D721Med (cell line): ENCODE measurements at regions not wholly inside any gene's neighbourhood (a gene's known extent, or its start where the extent isn't known, plus 50 kb on each side); places are given as distances from the start of the nearest gene placed in this dataset.

Experiments
- DNase-seq: peaks from one replicate; pipeline ENCODE4 v3.0.0; 2011; ENCODE audit warnings: low spot score; ENCODE audit not compliant: insufficient read length
- FAIRE-seq: peaks from 2 replicates; lab custom pipeline; 2011; peaks lifted over from hg19 to GRCh38; lab: Jason Lieb, UNC
- CTCF ChIP-seq: IDR thresholded peaks from 2 replicates; pipeline ENCODE4 v1.5.1; 2012; ENCODE audit warnings: mild to moderate bottlenecking, control low read depth; ENCODE audit not compliant: insufficient read depth; ENCODE audit errors: missing control alignments

GRCh38 chr2:134098321-134098720, 155.6 kb upstream of the MGAT5 start:
- no peak for TF ChIP-seq CTCF
- no peak for DNase-seq
- FAIRE-seq: no peak

- FAIRE-seq: no peak
- DNase-seq: no peak
- no peak for TF ChIP-seq CTCF
These were observed 154.6 kb upstream of the MGAT5 start for GRCh38 chr2:134099273-134099672.

- FAIRE-seq: no peak
- no peak for DNase-seq
- no peak for TF ChIP-seq CTCF
These were observed 150.7 kb upstream of the MGAT5 start for GRCh38 chr2:134103196-134103595.

GRCh38 chr2:134104754-134105153, 149.1 kb upstream of the MGAT5 start:
- DNase-seq (no peak), FAIRE-seq (no peak)
- no peak for TF ChIP-seq CTCF

- no peak for TF ChIP-seq CTCF
- FAIRE-seq (no peak), DNase-seq (no peak)
These were observed 146.5 kb upstream of the MGAT5 start for GRCh38 chr2:134107402-134107801.

GRCh38 chr2:134108113-134108512, 145.8 kb upstream of the MGAT5 start:
- no peak for FAIRE-seq
- TF ChIP-seq CTCF: no peak
- DNase-seq: no peak

GRCh38 chr2:134109246-134109645, 144.6 kb upstream of the MGAT5 start:
- no peak for TF ChIP-seq CTCF
- no peak for FAIRE-seq
- no peak for DNase-seq
